GM23248 (cell line): ENCODE measurements at regions not wholly inside any gene's neighbourhood (a gene's known extent, or its start where the extent isn't known, plus 50 kb on each side); places are given as distances from the start of the nearest gene placed in this dataset.

Experiments used
- EZH2 ChIP-seq: fragments of 200-600 bp; sonication (generic); IDR thresholded peaks from 2 replicates; pipeline ENCODE4 v1.6.1; 2018; ENCODE audit warnings: antibody characterized with exemption, mild to moderate bottlenecking; ENCODE audit not compliant: insufficient read depth, poor library complexity, severe bottlenecking
- EZH2phosphoT487 ChIP-seq: fragments of 200-600 bp; sonication (generic); IDR thresholded peaks from 2 replicates; pipeline ENCODE4 v1.6.1; 2018; ENCODE audit warnings: antibody characterized with exemption, moderate library complexity, mild to moderate bottlenecking, low read depth; ENCODE audit not compliant: insufficient read depth

DNA sequence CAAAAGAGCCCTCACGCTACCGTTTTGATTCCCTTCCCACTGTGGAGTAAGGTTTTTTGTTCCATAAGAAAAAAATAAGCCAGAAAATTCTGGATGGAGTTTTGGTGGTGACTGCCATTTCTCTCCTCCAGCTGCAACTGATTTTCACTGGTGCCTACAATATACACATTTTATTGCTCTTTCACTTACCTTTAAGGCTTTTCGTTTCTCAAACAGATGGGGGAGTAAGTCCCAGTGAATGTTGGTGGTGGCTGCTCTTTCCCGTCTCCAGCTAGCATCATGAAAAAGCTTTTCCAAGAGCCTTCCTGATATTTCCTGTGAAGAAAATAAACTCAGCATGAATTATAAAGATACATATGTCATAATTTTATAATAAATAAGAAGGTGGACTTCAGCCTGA, 932.5 kb upstream of the PIK3C3 start:
- TF ChIP-seq EZH2: no peak
- TF ChIP-seq EZH2phosphoT487: no peak
